Lung (tissue), 11 donors: ENCODE measurements at regions not wholly inside any gene's neighbourhood (a gene's known extent, or its start where the extent isn't known, plus 50 kb on each side); places are given as distances from the start of the nearest gene placed in this dataset.
"Not testable (repeated sequence)": the region's sequence is repeated elsewhere in the genome, so short reads cannot be mapped to it uniquely, and the experiment has no call there.

Experiments
- ATAC-seq: fragments of 200-7000 bp; cut with Tn5 transposase; one replicate; pipeline ENCODE4 v1.9.1; 2020; ENCODE audit warnings: moderate number of reproducible peaks; ENCODE audit not compliant: insufficient read depth, low FRiP score
- DNase-seq, 3 donors: peaks; one replicate each; pipeline ENCODE4 v3.0.0-alpha.2; 2013 to 2017
- H3K27ac ChIP-seq, 2 donors: one replicate each; pipeline ENCODE4 v1.5.1; 2013; ENCODE audit warnings: mild to moderate bottlenecking in 2 of 2, moderate library complexity in 2 of 2, control low read depth in 1 of 2, inconsistent platforms in 1 of 2, low read depth in 1 of 2, low read length in 1 of 2
- H3K27me3 ChIP-seq, 3 donors: one replicate each; pipeline ENCODE4 v1.5.1; 2013; ENCODE audit warnings: low read length in 2 of 3; ENCODE audit not compliant: control insufficient read depth in 3 of 3, insufficient read depth in 3 of 3
- H3K36me3 ChIP-seq, 4 donors: one replicate each; pipeline ENCODE4 v1.5.1; 2013; ENCODE audit warnings: low read length in 4 of 4, mild to moderate bottlenecking in 1 of 4, moderate library complexity in 1 of 4; ENCODE audit not compliant: control insufficient read depth in 4 of 4, insufficient read depth in 4 of 4
- H3K4me1 ChIP-seq, 5 donors: one replicate each; pipeline ENCODE4 v1.5.1; 2013; ENCODE audit warnings: low read length in 5 of 5, mild to moderate bottlenecking in 2 of 5, moderate library complexity in 1 of 5; ENCODE audit not compliant: control insufficient read depth in 5 of 5, insufficient read depth in 5 of 5
- H3K4me3 ChIP-seq: one replicate; pipeline ENCODE4 v1.5.1; 2013; ENCODE audit warnings: mild to moderate bottlenecking, control low read depth, moderate library complexity
- H3K9ac ChIP-seq, 2 donors: one replicate each; pipeline ENCODE4 v1.5.1; 2013; ENCODE audit warnings: low read length in 2 of 2, control low read depth in 1 of 2; ENCODE audit not compliant: insufficient read depth in 1 of 2
- H3K9me3 ChIP-seq, 4 donors: one replicate each; pipeline ENCODE4 v1.5.1; 2013; ENCODE audit warnings: low read length in 3 of 4, mild to moderate bottlenecking in 1 of 4, moderate library complexity in 1 of 4; ENCODE audit not compliant: control insufficient read depth in 4 of 4, insufficient read depth in 3 of 4
- WGBS, 2 donors: extraction: QIAGEN DNeasy Blood & Tissue Kit; methylation state at CpG; one replicate each; pipeline ENCODE4 v1.1.7; 2013; 5-methylcytosine and 5-hydroxymethylcytosine counted together
- TF ChIP-seq, protein P1 (sequence below): IDR thresholded peaks from 2 replicates; pipeline ENCODE4 v1.5.1; 2012; ENCODE audit warnings: mild to moderate bottlenecking; ENCODE audit errors: control extremely low read depth, extremely low read depth
- donor health status: control.
- donor health status: control.
- donor health status: Bipolar disorder and iron deficiency.
- donor health status: healthy.
- donor health status: DM: yes; HTN: yes; CAD: no.

GRCh38 chr19:30935146-30935545 is 414.1 kb downstream of the TSHZ3 start:
- TF ChIP-seq, protein P1, sequence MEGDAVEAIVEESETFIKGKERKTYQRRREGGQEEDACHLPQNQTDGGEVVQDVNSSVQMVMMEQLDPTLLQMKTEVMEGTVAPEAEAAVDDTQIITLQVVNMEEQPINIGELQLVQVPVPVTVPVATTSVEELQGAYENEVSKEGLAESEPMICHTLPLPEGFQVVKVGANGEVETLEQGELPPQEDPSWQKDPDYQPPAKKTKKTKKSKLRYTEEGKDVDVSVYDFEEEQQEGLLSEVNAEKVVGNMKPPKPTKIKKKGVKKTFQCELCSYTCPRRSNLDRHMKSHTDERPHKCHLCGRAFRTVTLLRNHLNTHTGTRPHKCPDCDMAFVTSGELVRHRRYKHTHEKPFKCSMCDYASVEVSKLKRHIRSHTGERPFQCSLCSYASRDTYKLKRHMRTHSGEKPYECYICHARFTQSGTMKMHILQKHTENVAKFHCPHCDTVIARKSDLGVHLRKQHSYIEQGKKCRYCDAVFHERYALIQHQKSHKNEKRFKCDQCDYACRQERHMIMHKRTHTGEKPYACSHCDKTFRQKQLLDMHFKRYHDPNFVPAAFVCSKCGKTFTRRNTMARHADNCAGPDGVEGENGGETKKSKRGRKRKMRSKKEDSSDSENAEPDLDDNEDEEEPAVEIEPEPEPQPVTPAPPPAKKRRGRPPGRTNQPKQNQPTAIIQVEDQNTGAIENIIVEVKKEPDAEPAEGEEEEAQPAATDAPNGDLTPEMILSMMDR: no peak
- Histone ChIP-seq H3K9me3 (no peaks in the 10 kb centered on the region), H3K27ac (no peak overlapping the region), H3K9ac (no peak overlapping the region), H3K27me3 (no peaks in the 10 kb centered on the region), H3K36me3 (no peaks in the 10 kb centered on the region), H3K4me3 (no peak overlapping the region), H3K4me1 (peaks cover 0 to 15% (median 0%) of the 10 kb centered on the region in 5 donors)
- 47 to 60% methylated on average over 4 of the region's 4 CpGs for WGBS, 2 donors
- ATAC-seq (no peak), DNase-seq (no peak)

- H3K9me3 ChIP-seq, ATAC-seq, H3K27ac ChIP-seq, H3K36me3 ChIP-seq, DNase-seq, H3K4me3 ChIP-seq, H3K27me3 ChIP-seq, H3K9ac ChIP-seq: not testable (repeated sequence)
- peaks cover 0 to 15% (median 0%) of the 10 kb centered on the region in 5 donors for H3K4me1 ChIP-seq
- WGBS, 2 donors: 94 to 97% methylated on average over 3 of the region's 3 CpGs
Measured at GRCh38 chr19:30933454-30933853, 415.8 kb downstream of the TSHZ3 start.

- peaks cover 0 to 3% (median 2%) of the 10 kb centered on the region in 4 donors for H3K9me3 ChIP-seq
- no peak overlapping the region for H3K9ac ChIP-seq
- no peaks in the 10 kb centered on the region for H3K36me3 ChIP-seq
- no peak for DNase-seq
- no peaks in the 10 kb centered on the region for H3K27me3 ChIP-seq
- no peak overlapping the region for H3K27ac ChIP-seq
- H3K4me1 ChIP-seq: peaks cover 0 to 15% (median 0%) of the 10 kb centered on the region in 5 donors
- no peak for ATAC-seq
- TF ChIP-seq, protein P1: no peak
- no peak overlapping the region for H3K4me3 ChIP-seq
- WGBS, 2 donors: 72 to 87% methylated on average over 3 of the region's 3 CpGs
Measured at GRCh38 chr19:30932854-30933253, 416.4 kb downstream of the TSHZ3 start.

- H3K9ac ChIP-seq: no peak overlapping the region
- H3K4me1 ChIP-seq: peaks cover 0 to 15% (median 0%) of the 10 kb centered on the region in 5 donors
Measured at GRCh38 chr19:30930941-30931706, 418.1 kb downstream of the TSHZ3 start.

More at GRCh38 chr19:30930941-30931706, 418.1 kb downstream of the TSHZ3 start:
- no peaks in the 10 kb centered on the region for H3K27me3 ChIP-seq
- no peaks in the 10 kb centered on the region for H3K36me3 ChIP-seq
- DNase-seq (peak; percentile 62 to 88 (median 78)), ATAC-seq (no peak)
- 70 to 81% methylated on average over 12 of the region's 12 CpGs for WGBS, 2 donors
- peaks cover 0 to 5% (median 2%) of the 10 kb centered on the region in 4 donors for H3K9me3 ChIP-seq
- H3K4me3 ChIP-seq: no peak overlapping the region
- TF ChIP-seq, protein P1: no peak
- no peak overlapping the region for H3K27ac ChIP-seq
